IPS-NIHi11 (cell line): ENCODE measurements at regions not wholly inside any gene's neighbourhood (a gene's known extent, or its start where the extent isn't known, plus 50 kb on each side); places are given as distances from the start of the nearest gene placed in this dataset.
A peak's percentile ranks its signal among the peaks of the same experiment; 100 is the strongest.

Source experiments
- DNase-seq: peaks from one replicate; pipeline ENCODE4 v3.0.0; 2012; ENCODE audit warnings: mixed read lengths, low spot score

DNA sequence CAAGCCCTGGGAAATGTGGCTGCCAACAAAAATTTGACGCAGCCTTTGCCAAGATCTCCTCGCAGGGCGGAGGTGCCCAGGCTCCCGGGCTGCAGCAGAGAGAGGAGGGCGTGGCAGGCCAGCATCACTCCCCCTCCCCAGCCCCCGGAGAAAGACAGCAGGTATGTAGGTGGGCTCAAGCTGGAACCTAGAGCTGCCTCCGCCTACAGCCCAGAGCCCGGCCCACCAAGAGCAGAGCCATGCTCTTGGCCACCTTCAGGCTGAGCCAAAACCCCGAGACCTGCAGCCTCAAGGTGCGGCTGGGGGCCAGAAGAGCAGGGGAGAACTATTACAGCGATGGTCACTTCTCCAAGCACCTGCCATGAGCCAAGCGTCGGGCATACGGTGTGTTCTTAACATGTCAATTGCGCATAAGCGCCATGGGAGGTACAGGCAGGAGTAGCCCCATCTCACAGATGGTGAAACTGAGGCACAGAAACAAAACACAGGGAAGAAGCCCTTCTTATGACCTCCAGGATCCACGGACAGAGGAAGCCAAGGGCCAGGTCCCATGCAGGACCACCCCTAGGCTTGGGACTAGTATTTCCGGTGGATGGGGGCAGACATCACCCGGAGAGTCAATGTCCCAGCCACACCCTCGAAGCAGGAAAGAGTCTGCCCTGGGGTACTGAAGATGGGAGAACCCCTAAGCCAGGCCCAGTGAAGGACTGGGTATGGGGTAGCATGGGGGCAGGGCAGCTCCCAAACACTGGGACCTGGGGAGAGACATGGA is 109.0 kb downstream of the NCOR2 start:
- DNase-seq = no peak

DNA sequence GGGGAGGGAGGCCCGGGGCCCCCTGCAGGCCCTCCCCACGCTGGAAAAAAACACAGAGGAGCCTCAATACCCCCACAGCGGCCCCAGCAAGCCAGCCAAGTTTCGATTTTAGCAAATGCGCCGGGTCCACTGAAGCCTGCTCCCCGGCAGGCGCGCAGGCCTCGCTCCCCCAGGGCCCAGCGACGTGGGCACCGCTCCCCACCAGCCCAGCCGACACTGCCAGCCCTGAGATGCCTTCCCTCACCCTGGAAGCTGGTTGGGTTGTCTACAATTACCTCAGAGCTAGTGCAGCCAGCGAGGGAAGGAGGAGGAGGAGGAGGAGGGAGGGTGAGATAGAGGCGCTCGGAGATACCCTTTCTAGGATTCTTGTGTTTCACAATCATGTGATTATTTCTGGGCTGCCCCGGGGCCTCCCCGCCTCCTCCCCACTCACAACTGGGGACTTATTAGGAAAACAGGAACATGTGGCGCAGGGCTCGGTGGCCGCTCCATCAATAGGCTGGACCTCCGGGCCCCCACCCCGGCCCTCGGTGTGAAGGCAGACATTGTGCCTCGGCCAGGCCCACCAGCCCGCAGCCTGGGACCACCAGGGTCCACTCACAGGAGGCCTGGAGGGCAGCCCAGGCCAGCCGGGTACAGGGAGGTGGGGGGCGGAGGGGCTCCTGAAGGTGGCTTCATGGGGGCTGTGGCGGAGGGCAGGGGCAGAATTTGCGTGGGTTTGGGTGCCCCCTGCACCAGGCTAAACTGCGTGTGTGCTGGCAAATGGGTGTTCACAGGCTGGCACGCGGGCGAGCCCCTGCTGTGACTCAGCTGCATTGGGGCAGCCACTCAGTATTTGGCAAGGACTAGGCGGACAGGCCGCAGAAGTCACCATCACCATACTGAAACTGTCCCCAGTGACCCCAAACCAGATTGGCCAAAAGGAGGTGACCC is 109.9 kb downstream of the NCOR2 start:
- DNase-seq = no peak

DNA sequence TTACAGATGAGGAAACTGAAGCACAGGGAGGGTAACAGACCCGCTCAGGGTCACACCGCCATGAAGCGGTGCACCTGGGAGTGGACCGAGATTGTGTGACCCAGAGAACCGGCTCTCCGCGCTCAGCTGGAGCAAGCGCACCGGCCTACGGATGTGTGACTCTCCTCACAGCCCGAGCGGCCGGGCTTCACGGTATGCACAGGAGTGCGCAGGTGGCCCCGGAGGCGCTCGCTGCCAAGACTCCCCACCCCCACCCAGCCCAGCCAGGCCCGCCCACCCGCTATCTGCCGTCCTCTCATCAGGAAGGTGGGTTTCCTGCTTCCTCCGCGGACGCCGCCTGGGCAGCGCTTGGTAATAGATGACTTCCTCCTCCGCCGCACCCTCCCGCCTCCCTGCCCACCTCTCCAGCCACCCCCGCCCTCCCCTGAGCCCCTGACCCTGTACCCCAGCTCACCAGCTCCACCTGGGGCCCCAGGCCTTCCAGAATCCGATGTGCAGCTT is 110.7 kb downstream of the NCOR2 start:
- DNase-seq = no peak

DNA sequence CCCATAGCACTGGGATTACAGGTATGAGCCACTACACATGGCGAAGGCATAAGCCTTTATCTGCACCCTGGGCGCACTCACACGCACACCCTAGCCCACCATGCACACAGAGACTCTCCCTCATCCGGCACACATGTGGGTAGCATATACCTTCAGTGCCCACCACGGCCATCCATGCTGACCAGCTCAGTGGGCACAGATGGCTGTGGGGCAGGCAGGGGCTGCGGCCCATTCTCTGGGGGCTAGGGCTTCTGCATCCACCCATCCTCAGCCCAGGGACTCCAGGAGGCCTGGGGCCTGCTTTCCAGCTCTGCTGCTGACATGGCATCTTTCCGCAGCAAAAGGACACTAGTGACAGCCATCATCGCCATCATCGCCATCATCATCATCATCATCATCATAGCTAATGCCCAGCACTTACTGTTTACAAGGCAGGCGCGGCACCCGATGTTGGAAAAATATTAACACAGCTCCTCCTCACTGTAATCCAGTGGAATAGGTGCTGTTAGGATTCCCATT is 111.2 kb downstream of the NCOR2 start:
- DNase-seq = no peak

DNA sequence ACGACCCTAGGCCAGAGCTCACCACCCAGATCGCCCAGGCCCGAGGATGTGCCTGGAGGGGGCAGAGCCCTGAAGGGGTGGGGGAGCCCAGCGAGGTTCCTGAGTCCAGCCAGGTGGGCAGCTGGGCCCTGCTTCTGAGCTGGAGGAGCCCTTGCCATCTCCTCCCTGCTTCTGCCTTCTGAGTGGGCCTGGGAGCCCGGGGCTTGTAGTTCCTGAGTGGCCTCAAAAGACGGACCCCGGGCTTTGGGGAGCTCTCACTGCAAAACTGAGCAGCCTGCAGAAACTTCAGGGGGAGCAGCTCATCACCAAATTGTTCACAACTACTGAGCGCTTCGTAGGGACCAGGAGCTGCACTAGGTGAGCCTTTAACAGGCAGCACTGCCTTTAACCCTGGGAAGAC is 112.1 kb downstream of the NCOR2 start:
- DNase-seq = no peak

DNA sequence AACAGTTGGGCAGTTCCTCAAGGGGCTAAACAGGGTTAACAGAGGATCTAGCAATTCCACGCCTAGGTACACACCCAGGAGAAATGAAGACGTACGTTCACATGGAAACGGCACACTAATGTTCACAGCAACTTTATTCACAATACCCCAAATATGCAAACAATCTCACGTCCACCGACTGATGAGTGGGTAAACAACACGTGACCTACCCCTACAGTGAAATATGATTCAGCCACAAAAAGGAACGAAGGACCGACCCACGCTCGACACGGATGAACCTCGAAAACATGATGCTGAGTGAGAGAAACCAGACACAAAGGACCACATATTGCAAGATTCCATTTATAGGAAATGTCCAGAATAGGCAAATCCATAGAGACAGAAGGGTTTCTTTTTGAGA is 112.7 kb downstream of the NCOR2 start:
- no peak for DNase-seq

DNA sequence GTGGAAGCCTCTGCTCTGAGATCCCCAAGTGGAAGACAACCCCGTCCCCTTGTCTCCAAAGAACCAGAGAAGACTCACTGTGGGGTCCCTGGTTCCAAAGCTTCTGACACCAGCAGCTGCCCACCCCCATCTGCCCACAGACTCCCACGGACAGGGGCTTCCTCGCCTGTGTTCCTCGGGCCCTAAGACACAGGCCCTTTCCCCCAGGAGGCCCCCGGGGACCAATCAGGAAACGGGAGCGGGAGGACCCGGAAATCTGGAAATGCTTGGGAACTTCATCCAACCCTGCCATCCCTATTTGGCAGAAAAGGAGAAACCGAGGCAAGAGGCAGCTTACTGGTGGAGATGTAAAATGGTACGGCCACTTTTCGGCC is 113.1 kb downstream of the NCOR2 start:
- no peak for DNase-seq

DNA sequence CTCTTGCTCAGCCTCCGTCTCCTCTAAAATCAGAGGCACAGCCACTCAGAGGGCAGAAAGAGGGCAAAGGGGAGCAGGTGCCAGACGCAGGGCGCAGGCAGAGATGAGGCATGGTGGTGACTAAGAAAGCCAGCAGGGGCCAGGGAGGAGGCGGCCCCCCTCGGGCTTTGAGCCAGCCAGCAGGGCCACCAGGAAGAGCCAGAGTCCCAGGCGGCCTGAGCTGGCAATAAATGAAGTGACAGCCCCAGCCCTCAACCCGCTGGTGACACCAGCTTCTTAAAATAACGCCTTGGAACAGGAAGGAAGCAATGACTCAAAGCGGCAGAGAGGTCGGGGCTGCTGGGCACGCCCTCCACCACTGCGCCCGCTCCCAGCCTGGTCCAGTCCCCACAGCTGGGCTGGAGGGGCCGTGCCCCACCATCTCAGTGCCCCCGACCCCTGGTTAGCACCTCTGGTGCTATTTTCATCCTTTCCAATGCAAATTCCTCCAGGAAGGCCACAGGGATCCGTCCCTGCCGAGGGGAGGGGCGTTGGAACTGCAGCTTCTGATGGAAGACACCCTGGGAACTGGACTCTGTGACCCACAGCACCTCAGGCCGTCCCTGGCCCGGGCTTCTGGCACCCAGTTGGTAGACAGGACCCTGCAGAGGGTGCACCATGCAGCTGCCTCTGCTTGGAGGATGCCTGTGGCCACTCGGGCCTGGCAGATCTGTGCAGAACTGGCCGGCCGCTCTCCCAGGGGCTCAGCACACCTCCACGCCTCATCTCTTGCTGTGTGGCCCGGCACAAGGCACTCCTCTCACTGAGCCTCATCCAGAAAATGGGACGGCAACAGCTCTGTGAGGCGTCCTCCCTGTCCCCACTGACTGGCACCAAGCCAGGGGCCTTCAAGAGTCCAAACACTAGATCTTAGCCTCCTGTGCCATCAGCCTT is 113.7 kb downstream of the NCOR2 start:
- DNase-seq = peak; percentile 53

DNA sequence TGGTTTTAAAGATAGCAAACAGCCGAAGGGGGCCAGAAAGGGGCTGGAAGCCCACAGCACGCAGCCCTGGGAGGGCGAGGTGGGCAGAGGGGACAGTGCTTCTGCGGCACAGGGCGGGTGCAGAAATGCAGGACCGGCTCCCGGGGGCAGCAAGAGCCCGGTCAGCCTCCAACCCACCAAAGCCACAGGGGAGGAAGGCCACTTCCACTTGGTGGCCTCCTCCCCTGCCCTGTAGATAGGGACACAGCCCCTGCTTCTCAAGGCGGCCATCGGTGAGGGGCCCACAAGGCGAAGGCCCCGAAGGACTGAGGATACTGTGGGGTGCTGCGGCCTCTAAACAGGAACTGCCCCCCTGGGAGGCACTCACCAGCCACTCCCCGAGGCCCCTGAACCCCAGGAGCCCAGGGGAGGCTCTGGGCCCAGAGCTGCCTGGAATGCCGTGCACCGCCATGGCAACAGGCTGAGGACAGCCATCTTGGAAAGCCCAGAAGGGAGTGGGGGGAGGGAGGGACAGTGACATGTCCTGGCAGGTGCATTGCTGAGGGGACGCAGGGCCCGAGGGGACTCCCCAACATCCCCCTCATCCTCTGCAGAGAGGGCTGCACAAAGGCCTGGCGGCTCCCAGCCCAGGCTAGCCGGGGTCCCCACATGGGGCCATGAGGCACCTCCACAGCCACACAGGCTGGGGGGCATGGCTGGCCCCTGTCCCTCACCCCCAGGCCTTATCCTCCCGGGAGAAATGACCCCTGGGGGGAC is 114.7 kb downstream of the NCOR2 start:
- no peak for DNase-seq

DNA sequence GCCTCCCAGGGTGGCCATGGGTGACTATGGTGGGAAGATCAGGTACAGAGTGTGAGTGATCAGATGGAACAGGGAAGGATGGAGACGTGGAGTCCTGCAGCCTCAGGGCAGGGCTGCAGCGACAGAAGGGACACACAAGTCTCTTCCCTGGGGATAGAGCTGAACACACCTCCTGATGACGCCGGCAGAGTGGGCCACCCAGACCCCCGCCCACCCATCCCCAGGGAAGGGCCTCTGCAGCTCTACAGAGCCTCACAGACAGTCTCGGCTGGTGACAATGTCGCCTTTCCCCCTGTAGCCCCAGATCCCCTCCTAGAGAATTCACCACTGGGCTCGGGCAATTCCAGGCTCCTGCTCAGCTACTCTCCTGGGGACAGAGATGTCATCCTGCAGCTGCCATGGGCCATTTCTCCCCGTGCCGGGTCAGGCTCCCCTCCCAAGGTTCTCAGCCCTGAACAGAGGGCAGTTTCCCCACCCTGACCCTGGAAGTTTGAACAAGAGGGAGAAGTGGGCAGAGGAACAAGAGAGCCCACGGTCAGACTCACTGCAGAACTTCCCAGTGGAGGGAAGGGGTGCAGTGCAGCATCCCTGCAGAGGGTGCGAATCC is 115.7 kb downstream of the NCOR2 start:
- DNase-seq = no peak

DNA sequence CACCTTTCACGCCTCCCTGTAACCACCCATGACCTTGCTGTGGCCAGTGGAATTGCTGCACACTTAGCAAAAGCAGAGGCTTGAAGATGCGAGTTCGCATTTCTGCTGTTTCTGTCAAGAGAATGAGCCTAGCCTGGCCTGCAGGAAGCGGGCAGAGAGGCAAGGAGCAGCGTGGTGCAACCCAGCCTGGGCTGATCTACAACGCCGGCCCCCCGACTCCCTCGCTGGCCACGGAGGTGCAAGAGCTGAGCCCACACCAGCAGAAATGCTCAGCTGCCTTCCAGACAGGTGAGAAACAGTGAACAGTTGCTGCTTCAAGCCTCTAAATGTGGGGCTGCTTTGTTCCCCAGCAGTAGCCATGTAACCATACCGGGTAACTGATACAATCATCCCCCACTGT is 116.4 kb downstream of the NCOR2 start:
- DNase-seq = no peak

DNA sequence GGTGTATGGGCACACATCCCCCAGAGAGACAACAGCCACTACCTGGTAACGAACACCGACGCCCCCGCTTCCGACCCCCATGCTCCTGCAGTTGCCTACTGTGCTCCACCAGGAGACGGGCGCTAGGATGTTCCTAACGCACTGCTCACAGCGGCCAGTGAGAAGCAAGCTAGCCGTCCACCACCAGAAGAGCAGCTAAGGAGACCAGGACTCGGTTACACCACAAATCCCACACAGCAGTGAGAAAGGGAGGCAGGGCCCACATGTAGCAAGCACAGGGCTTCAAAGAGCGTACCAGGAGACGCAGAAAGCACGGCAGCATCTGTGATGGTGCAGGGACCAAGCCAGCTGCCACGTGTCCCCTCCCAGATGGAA is 117.0 kb downstream of the NCOR2 start:
- DNase-seq = no peak

DNA sequence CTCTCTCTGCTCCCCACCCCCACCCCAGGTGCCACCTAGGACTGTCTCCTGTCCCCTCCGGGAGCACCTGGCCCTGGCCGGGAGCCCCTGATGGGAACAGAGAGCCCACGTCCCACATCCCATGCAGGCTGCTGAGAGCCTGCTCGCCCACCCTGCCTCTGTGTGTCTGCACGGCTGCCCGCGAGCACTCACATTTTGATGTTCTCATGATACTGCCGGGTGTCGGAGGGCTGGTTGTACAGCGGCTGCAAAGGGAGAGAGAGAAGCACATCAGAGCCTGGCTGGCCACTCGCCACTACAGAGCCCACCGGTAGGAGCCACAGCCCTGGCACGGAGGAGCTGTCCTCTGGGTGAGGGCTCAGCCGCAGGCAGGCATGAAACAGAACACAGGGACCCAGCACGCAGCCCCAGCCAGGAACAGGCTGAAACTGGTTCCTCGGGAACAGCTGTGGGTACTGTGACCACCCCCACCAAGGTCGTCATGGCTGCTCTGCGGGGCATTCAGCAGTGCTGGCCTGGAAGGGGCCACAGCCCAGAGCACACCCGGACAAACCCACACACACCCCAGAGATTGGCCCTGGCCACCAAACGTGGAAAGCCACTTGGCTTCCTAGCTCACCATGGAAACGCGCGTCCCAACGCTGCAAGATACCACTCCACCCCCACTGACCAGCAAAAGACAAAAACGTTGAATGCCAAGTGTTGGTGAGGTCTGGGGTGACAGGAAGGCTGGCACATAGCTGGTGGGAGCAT is 117.6 kb downstream of the NCOR2 start:
- DNase-seq = no peak

DNA sequence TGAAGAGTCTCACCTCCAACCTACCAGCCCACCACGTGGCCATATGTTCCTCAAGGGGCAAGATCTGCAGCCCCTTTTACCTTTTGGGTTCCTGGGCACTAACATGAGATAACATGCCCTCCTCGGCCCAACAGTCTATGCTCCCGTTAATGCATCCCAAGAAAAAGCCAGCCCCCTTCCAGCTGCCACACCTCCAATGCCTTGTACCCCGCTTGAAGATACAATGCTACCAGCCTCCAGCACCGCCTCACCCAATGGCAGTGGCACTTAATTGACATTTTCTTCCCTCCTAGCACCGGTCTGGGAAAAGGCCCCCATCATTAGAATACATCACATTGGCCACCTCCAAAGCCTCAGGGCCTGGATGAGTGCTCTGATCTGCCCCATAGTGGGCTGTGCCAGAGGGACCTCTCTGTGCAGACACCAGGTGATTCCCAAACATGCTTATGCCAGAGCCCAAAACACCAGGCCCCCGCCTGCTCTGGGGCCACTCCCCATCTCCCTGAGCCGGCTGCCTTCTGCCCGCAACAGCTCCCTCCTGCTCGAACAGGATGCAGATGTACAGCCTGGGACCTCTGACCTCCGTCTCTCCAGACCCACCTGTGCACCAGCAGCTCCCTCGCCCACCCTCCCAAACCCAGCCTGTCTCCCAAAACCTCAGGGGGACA is 118.3 kb downstream of the NCOR2 start:
- DNase-seq = no peak

DNA sequence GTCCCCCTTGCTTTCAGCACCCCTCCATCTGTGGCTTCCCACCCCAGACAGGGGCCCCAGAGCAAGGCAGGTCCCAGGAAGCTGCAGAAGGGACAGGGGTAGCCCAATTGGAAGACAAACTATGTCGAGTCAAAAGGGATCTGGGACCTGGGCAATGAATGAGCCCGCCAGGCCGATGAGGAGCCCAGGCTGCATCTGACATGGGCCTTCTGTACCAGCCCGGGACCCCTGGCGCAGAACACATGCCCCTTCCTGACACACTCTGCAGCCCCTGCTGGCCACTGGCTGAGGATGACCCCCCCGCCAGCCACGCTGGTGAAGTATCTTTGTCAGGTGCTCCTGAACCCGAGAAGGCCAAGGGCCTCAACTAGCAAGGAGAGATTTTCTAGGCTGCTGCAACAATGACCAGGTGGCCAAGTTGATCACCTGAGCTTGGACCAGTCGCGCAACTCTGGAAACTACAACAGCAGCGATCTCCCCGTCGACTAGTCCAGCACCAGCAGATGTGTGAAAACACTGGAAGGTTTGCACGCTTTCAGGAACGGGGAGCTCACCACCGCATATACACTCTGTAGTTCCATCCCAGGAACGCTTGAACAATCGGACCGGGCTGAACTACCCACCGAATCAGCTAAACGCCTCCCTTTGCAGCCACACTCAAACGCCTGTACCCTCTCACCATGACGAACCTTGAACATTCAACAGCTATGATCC is 119.0 kb downstream of the NCOR2 start:
- no peak for DNase-seq

DNA sequence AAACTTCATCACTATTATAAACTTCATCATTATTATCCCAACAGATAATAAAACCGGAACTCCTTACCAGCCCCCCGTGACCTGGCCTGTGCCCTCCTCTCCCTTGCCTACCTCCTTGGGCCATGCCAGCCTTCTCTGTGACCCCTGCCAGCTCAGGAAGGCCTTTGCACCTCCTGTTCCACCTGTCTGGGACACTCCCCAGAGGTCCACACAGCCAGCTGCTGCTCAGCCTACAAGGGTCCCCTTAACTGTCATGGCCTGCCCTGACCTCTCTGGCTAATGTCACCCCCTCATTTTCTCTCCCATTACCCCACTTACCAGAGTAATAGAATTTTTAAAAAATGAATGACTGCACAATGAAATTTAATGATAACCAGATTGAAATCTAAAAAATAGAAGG is 121.0 kb downstream of the NCOR2 start:
- no peak for DNase-seq

DNA sequence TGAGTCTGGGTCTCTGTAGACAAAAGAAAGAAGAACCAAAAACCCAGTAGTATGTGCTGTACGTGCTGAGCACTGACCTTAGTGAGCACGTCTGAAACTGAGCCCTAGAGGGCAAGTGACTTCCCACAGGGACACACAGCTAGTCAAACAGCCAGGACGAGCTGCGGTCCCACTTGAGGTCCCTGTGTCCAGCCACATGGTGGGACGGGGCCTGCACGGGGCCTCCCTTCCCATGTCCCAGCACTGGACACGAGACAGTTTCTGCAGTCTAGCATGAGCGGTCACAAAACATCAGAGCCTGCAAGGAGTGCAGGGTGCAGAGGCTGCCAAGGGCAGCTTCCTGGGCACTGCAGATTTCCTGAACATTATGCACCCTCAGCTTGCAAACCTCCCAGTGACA is 121.6 kb downstream of the NCOR2 start:
- DNase-seq = no peak

DNA sequence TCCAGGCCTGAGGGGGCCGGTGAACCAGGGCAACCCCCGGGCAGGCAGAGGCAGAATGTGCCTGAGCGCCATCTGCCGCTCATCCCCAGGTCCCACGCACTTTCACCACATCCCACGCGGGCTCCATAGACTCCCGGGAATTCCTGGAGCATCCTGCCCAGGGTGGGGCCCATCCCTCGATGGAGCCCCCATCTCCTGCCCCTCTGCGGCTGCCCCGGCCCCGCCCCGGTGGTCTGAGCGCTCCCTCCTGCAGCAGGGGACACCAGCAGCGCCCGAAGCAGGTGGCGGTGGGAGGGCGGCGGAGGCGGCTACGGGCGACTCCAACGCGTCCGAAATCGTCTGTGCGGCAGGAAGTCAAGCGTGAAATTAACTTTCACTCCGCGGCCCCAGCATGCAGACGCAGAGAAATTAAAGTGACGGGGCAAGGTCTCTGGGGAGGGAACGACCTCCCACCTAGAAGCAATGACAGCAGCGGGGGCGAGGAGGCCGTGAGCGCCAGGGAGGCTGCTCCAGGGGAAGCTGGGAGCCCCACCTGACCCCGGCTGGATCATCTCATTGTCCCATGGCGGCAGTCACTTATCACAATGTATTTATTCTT is 122.2 kb downstream of the NCOR2 start:
- DNase-seq = no peak
